Hepatocyte (in vitro differentiated cells): ENCODE measurements at regions not wholly inside any gene's neighbourhood (a gene's known extent, or its start where the extent isn't known, plus 50 kb on each side); places are given as distances from the start of the nearest gene placed in this dataset.

Experiments used
- DNase-seq: peaks from one replicate; pipeline ENCODE4 v3.0.0-alpha.2; 2016; ENCODE audit warnings: low spot score
- H2AFZ ChIP-seq: fragments of 200-600 bp; sonication (generic); 2 replicates; pipeline ENCODE4 v1.6.0; 2016; ENCODE audit warnings: antibody characterized with exemption, mild to moderate bottlenecking
- H3K27ac ChIP-seq: fragments of 200-600 bp; sonication (generic); 2 replicates; pipeline ENCODE4 v1.5.1; 2016; ENCODE audit warnings: mild to moderate bottlenecking
- H3K27me3 ChIP-seq: fragments of 200-600 bp; sonication (generic); 2 replicates; pipeline ENCODE4 v1.6.1; 2016
- H3K36me3 ChIP-seq: fragments of 200-600 bp; sonication (generic); replicated peaks from 2 replicates; pipeline ENCODE4 v1.5.1; 2016; ENCODE audit warnings: low read depth; ENCODE audit not compliant: insufficient read depth
- H3K4me1 ChIP-seq: fragments of 200-600 bp; sonication (generic); 2 replicates; pipeline ENCODE4 v1.5.1; 2016; ENCODE audit warnings: mild to moderate bottlenecking, moderate library complexity; ENCODE audit not compliant: insufficient read depth
- H3K4me2 ChIP-seq: fragments of 200-600 bp; sonication (generic); 2 replicates; pipeline ENCODE4 v1.6.0; 2016
- H3K4me3 ChIP-seq: fragments of 200-600 bp; sonication (generic); 2 replicates; pipeline ENCODE4 v1.5.1; 2016; ENCODE audit warnings: mild to moderate bottlenecking
- H3K79me2 ChIP-seq: fragments of 200-600 bp; sonication (generic); 2 replicates; pipeline ENCODE4 v1.6.0; 2017; ENCODE audit warnings: mild to moderate bottlenecking
- H3K9me2 ChIP-seq: fragments of 200-600 bp; sonication (generic); replicated peaks from 2 replicates; pipeline ENCODE4 v1.6.0; 2017; ENCODE audit warnings: mild to moderate bottlenecking; ENCODE audit not compliant: insufficient read depth
- H3K9me3 ChIP-seq: fragments of 200-600 bp; sonication (generic); 2 replicates; pipeline ENCODE4 v1.5.1; 2016; ENCODE audit warnings: low read depth, mild to moderate bottlenecking
- H4K20me1 ChIP-seq: fragments of 200-600 bp; sonication (generic); 2 replicates; pipeline ENCODE4 v1.6.0; 2016; ENCODE audit warnings: mild to moderate bottlenecking; ENCODE audit not compliant: insufficient read depth, poor library complexity, severe bottlenecking
- EZH2 ChIP-seq: fragments of 200-600 bp; sonication (generic); IDR thresholded peaks from 2 replicates; pipeline ENCODE4 v1.6.1; 2016; ENCODE audit warnings: antibody characterized with exemption, mild to moderate bottlenecking, borderline replicate concordance
- EZH2phosphoT487 ChIP-seq: fragments of 200-600 bp; sonication (generic); IDR thresholded peaks from one replicate; pipeline ENCODE4 v1.6.1; 2018; ENCODE audit warnings: antibody characterized with exemption, mild to moderate bottlenecking, low read depth, moderate library complexity; ENCODE audit not compliant: unreplicated experiment, severe bottlenecking
- WGBS: methylation state at CpG from one replicate; pipeline ENCODE4 v1.1.6; 2016; ENCODE audit warnings: low lambda C conversion rate; ENCODE audit errors: missing lambda C conversion rate; 5-methylcytosine and 5-hydroxymethylcytosine counted together
- TF ChIP-seq, protein P1 (sequence below): fragments of 200-600 bp; sonication (generic); IDR thresholded peaks from 2 replicates; pipeline ENCODE4 v1.5.1; 2016; ENCODE audit warnings: antibody characterized with exemption, mild to moderate bottlenecking; ENCODE audit not compliant: poor library complexity

DNA sequence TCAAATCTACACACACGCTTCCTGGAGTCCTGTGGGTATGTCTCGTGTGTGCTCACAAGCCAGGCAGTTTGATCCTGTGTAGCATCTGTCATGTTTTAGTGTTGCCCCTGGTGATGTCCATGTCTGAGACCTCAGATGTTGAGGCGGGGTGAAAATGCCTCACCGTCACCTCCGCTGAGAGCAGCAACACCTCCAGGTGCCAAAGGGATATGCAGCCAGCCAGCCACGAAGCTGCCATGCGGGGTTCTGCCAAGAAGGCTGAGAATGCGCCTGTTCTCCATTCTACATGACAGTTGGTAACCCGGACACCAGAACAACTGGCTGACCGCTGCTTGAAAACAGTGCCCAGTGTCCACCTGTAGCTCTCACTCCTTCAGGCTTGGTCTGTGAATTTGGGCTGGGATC is 253.8 kb downstream of the TLE3 start:
- H3K9me2 ChIP-seq, result no peaks in the 10 kb centered on the region
- no peaks in the 10 kb centered on the region for H3K27me3 ChIP-seq
- no peak for DNase-seq
- no peak overlapping the region for H3K4me3 ChIP-seq
- no peak overlapping the region for H3K4me2 ChIP-seq
- no peaks in the 10 kb centered on the region for H3K36me3 ChIP-seq
- H3K4me1 ChIP-seq, result no peaks in the 10 kb centered on the region
- H4K20me1 ChIP-seq, result no peaks in the 10 kb centered on the region
- TF ChIP-seq EZH2, result no peak
- TF ChIP-seq, protein P1, sequence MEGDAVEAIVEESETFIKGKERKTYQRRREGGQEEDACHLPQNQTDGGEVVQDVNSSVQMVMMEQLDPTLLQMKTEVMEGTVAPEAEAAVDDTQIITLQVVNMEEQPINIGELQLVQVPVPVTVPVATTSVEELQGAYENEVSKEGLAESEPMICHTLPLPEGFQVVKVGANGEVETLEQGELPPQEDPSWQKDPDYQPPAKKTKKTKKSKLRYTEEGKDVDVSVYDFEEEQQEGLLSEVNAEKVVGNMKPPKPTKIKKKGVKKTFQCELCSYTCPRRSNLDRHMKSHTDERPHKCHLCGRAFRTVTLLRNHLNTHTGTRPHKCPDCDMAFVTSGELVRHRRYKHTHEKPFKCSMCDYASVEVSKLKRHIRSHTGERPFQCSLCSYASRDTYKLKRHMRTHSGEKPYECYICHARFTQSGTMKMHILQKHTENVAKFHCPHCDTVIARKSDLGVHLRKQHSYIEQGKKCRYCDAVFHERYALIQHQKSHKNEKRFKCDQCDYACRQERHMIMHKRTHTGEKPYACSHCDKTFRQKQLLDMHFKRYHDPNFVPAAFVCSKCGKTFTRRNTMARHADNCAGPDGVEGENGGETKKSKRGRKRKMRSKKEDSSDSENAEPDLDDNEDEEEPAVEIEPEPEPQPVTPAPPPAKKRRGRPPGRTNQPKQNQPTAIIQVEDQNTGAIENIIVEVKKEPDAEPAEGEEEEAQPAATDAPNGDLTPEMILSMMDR, result no peak
- TF ChIP-seq EZH2phosphoT487, result no peak
- no peaks in the 10 kb centered on the region for H3K79me2 ChIP-seq
- no peaks in the 10 kb centered on the region for H3K9me3 ChIP-seq
- WGBS, result 90% methylated on average over 10 of the region's 10 CpGs
- no peak overlapping the region for H2AFZ ChIP-seq
- H3K27ac ChIP-seq, result no peak overlapping the region

DNA sequence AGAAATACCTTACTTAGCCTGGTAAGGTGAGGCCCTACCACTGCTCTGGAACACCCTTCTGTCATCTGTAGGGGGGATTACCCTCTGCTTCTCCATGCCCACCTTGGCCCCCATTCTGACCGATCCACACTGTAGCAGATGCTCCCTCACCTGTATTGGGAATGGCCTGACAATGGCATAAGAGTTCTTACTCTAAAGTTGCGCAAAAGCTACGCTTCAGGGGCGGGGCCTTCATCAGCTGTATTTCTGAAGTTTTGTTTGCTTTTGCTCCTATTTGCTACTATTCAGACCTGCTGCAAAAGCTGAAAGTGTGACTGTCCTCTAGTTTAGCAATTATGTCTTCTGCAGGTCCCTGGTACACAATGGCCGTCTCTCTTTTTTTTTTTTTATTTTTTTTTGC is 252.6 kb downstream of the TLE3 start:
- TF ChIP-seq EZH2 (no peak), EZH2phosphoT487 (no peak)
- TF ChIP-seq, protein P1, result no peak
- no peak for DNase-seq
- Histone ChIP-seq H3K9me2 (no peaks in the 10 kb centered on the region), H2AFZ (no peak overlapping the region), H3K79me2 (no peaks in the 10 kb centered on the region), H3K36me3 (no peaks in the 10 kb centered on the region), H4K20me1 (no peaks in the 10 kb centered on the region), H3K4me3 (no peak overlapping the region), H3K4me2 (no peak overlapping the region), H3K27me3 (no peaks in the 10 kb centered on the region), H3K27ac (no peak overlapping the region), H3K9me3 (no peaks in the 10 kb centered on the region), H3K4me1 (no peaks in the 10 kb centered on the region)
- 86% methylated on average over 5 of the region's 5 CpGs for WGBS

DNA sequence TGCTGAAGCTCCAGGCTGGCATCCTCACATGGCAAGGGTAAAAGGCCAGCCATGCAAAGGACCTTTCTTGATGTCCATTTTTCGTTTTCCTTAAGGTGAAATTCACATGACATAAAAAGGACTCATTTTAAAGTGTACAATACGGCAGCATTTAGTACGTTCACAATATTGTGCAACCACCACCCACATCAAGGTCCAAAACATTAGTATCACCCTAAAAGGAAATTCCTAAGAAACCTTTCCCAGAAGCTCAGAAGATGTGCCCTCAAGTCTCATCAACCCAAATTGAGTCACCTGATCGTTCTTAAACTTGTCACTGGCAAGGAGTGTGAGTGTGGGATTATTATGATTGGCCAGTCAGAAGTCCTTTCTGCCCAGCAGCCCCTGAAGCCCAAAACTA is 250.1 kb downstream of the TLE3 start:
- DNase-seq, result no peak
- H2AFZ ChIP-seq, result no peak overlapping the region
- no peaks in the 10 kb centered on the region for H3K9me2 ChIP-seq
- H4K20me1 ChIP-seq, result no peaks in the 10 kb centered on the region
- H3K4me1 ChIP-seq, result peaks cover under 1% of the 10 kb centered on the region
- no peaks in the 10 kb centered on the region for H3K27me3 ChIP-seq
- no peak overlapping the region for H3K4me2 ChIP-seq
- H3K9me3 ChIP-seq, result no peaks in the 10 kb centered on the region
- H3K79me2 ChIP-seq, result no peaks in the 10 kb centered on the region
- H3K27ac ChIP-seq, result no peak overlapping the region
- H3K4me3 ChIP-seq, result no peak overlapping the region
- TF ChIP-seq, protein P1, result no peak
- TF ChIP-seq EZH2phosphoT487 (no peak), EZH2 (no peak)
- no peaks in the 10 kb centered on the region for H3K36me3 ChIP-seq
- WGBS, result 87% methylated on average over 4 of the region's 4 CpGs

DNA sequence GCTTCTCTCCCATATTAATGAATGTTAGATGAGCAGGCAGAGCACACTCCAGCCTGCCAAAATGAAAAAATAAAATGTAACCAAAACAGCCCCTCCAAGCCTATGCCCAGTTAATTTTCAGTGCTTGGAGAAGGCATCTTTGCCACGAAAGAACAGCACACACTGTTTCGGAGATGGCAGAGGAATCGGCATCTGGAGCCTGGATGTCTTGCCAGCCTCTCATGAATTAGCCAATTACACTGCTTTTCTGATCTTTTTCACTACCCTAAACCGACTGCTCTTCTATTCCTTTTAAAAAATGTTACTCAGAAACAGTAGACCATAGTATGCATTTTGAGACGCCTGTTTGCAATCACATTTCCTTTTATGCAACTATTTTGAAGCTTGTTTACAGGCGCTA is 249.6 kb downstream of the TLE3 start:
- Histone ChIP-seq H3K27ac (no peak overlapping the region), H3K36me3 (no peaks in the 10 kb centered on the region), H3K27me3 (no peaks in the 10 kb centered on the region), H3K9me2 (no peaks in the 10 kb centered on the region), H3K9me3 (no peaks in the 10 kb centered on the region), H3K4me2 (no peak overlapping the region), H2AFZ (no peak overlapping the region), H3K79me2 (no peaks in the 10 kb centered on the region), H3K4me3 (no peak overlapping the region), H3K4me1 (peaks cover 5% of the 10 kb centered on the region), H4K20me1 (no peaks in the 10 kb centered on the region)
- no peak for DNase-seq
- 86% methylated on average over 6 of the region's 6 CpGs for WGBS
- TF ChIP-seq, protein P1, result no peak
- TF ChIP-seq EZH2, result no peak
- TF ChIP-seq EZH2phosphoT487, result no peak
